PFSK-1 (cell line): ENCODE measurements at regions not wholly inside any gene's neighbourhood (a gene's known extent, or its start where the extent isn't known, plus 50 kb on each side); places are given as distances from the start of the nearest gene placed in this dataset.

Experiments
- POLR2AphosphoS5 ChIP-seq: IDR thresholded peaks from 2 replicates; pipeline ENCODE4 v1.6.1; 2012; ENCODE audit warnings: low read depth, mild to moderate bottlenecking, control low read depth, low read length, moderate library complexity
- TF ChIP-seq, protein P1 (sequence below), 2 experiments: IDR thresholded peaks; 2 replicates each; pipeline versions ENCODE4 v1.6.1 to v1.8.0; 2011 to 2012; ENCODE audit warnings: low read depth in 2 of 2, low read length in 2 of 2, control low read depth in 1 of 2, inconsistent platforms in 1 of 2, mild to moderate bottlenecking in 1 of 2, moderate library complexity in 1 of 2; ENCODE audit not compliant: insufficient read depth in 1 of 2

DNA sequence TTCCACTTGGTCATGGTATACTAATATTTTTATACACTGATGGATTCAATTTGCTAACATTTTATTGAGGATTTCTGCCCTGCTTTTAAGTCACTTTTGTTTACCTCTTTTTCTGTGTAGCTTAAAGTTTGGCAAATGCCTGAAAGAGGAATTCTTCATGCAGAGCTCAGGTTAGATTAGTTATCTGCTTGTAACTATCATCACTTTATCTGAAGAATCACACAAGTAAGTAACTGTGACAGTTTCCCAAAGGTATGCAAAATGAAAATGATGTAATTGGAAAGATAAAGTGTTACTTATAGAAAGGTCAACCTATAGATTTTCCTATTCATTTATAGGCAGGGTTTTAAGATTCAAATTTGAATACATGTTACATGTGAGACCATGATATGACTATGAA is 188.8 kb upstream of the ACTBL2 start:
- TF ChIP-seq, protein P1, sequence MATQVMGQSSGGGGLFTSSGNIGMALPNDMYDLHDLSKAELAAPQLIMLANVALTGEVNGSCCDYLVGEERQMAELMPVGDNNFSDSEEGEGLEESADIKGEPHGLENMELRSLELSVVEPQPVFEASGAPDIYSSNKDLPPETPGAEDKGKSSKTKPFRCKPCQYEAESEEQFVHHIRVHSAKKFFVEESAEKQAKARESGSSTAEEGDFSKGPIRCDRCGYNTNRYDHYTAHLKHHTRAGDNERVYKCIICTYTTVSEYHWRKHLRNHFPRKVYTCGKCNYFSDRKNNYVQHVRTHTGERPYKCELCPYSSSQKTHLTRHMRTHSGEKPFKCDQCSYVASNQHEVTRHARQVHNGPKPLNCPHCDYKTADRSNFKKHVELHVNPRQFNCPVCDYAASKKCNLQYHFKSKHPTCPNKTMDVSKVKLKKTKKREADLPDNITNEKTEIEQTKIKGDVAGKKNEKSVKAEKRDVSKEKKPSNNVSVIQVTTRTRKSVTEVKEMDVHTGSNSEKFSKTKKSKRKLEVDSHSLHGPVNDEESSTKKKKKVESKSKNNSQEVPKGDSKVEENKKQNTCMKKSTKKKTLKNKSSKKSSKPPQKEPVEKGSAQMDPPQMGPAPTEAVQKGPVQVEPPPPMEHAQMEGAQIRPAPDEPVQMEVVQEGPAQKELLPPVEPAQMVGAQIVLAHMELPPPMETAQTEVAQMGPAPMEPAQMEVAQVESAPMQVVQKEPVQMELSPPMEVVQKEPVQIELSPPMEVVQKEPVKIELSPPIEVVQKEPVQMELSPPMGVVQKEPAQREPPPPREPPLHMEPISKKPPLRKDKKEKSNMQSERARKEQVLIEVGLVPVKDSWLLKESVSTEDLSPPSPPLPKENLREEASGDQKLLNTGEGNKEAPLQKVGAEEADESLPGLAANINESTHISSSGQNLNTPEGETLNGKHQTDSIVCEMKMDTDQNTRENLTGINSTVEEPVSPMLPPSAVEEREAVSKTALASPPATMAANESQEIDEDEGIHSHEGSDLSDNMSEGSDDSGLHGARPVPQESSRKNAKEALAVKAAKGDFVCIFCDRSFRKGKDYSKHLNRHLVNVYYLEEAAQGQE (IDR thresholded peaks at IDR 0.05; ENCODE audit: insufficient read depth in 1 of 2, low read depth in 2 of 2, low read length in 2 of 2): no peak
- TF ChIP-seq POLR2AphosphoS5: no peak
